H4 (cell line): ENCODE measurements at regions not wholly inside any gene's neighbourhood (a gene's known extent, or its start where the extent isn't known, plus 50 kb on each side); places are given as distances from the start of the nearest gene placed in this dataset.

Source experiments
- DNase-seq: peaks from one replicate; pipeline ENCODE4 v3.0.0-alpha.2; 2015; ENCODE audit warnings: low spot score

- no peak for DNase-seq
These were observed 53.1 kb downstream of the ATXN3L start for GRCh38 chrX:13266641-13267345.

DNA sequence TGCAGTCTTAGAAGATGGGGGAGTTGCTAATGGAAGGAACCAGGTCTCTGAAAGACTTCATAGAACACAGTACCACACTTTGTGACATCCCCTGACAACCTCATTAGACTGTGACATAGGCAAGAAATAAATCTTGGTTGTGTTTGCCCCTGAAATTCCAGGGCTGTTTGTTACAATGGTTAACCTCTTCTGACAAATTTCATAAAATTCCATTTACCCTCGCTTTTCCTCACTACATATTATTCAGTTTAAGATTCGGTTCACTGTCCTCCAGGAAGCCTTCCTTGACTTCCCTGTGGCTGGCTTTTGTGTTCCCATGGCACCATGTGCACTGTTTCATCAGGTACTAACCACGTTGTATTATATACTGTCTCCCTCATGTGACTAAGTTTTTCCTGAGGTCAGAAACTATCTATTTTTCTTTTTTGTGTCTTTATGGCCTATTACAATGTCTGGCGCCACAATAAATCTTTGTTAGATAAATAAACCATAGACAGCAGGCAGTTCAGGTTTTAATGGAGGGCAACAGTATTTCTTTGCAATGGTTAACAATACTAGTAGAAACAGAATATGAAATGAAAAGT lies 54.2 kb downstream of the ATXN3L start:
- no peak for DNase-seq

DNA sequence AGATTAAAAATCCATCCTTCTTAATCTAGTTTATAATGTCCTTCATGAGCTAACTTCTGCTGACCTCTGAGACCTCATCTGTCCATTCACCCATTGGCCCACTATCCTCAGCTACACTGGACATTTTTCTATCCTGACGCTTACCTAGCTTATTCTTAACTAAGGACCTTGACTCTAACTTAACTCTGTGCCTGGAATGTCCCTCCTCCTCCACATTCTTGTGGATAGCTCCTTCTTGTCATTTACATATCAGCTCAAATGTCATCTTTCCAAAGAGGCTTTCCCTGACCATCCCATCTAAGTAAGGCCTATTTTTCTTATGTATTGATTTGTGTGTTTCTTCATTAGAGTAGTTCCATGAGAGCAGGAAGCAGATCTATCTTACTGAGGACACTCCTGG lies 54.7 kb downstream of the ATXN3L start:
- DNase-seq = no peak

DNA sequence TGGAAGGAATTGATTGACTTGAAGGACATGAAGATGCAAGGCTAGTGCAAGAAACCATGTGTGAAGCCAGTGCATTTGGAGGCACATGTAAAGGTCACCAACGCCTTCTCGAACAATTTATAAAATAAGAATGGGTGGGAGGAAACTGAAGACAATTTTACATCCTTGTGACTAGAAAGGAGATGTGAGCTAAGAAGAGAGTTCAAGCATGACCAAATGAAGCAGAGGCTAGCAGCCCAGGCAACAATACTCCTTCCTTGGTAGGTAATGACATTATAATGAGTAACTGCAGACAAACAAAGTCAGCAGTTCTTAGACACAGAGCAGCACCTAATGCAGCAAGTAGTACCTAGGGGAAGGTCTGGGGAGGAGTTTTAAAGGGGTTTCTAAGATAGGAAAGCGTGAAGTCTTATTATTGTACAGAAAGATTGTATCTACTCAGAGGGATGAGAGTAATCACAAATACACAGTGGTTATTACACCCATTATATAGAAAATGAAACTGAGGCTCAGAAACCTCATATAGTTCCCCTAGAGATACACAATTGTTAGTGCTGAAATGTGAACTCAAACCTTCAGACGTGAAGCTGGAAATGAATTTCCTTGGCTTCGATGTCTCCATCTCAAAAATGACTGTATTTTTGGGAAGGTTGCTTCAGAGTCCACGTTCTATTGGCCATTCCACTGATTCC lies 56.1 kb downstream of the ATXN3L start:
- no peak for DNase-seq

- no peak for DNase-seq
These were observed 58.5 kb downstream of the ATXN3L start for GRCh38 chrX:13261348-13261747.

DNA sequence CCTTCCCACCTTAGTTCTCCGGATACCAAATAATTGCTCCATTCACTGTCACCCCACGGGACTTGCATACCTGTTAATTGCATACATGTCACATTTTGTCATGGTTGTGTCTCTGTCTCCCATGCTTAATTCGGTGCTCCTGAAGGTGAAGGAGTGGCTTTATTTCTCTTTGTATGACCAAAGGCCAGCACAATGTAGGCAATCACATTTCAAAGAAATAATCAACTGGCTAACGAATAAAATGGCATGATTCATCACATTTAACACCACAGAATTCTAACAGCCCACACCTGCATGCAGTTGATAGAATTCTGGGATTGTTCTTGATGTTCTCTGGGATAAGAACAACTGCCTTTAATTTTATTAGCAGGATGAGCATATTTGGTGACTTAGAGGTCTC lies 59.3 kb downstream of the ATXN3L start:
- DNase-seq = no peak

DNA sequence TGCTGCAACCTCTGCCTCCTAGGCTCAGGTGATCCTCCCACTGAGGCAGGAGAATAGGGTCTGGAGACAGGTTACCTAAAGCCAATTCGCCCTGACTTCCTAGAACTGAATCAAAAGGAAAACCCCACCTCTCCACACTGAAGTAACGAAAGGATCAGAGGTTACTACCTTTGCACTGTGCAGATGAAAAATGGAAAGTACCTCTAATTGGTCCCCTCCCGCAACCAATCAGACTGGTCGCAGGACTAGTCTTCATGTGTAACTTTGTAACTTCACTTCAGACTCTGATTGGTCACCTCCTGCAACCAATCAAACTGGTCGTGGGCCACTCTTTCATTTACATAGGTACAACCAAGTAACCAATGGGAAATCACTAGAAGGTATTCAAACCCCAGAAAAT lies 61.1 kb downstream of the ATXN3L start:
- no peak for DNase-seq

- no peak for DNase-seq
These were observed 61.8 kb downstream of the ATXN3L start for GRCh38 chrX:13258052-13258444.

DNA sequence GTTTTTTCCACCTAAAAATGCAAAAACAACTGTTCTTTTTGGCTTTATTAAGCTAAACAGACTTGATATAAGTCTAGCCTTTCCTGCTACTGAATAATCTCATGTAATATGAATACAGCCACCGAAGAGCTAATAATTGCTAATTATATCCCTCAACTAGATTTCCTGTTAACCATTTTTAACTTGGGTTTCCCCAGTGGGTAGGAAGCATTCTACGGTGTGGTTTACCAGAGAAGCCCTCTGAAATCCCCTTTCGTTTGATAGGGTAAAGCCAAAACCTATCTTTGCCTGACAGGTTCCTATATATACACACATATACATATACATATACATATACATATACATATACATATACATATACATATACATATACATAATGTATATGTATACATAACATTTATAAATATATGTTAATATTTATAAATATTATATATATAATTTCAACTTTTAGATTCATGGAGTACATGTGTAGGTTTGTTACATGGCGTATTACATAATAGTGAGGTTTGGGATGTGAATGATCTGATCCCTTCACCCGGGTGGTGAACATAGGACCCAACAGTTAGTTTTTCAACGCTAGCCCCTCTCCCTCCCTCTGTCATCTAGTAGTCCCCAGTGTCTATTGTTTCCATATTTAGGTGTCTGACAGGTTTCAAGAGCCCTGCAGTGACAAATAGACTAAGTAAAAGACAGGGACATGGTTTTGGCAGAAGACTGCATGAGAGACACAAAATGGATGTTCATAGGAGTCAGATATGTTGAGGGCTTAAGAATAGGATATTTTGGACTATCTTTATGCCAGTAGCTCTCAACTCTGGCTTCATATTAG lies 62.4 kb downstream of the ATXN3L start:
- DNase-seq = no peak

GRCh38 chrX:13256603-13257002 lies 63.2 kb downstream of the ATXN3L start:
- no peak for DNase-seq

- DNase-seq = no peak
These were observed 65.0 kb downstream of the ATXN3L start for GRCh38 chrX:13254870-13255269.

DNA sequence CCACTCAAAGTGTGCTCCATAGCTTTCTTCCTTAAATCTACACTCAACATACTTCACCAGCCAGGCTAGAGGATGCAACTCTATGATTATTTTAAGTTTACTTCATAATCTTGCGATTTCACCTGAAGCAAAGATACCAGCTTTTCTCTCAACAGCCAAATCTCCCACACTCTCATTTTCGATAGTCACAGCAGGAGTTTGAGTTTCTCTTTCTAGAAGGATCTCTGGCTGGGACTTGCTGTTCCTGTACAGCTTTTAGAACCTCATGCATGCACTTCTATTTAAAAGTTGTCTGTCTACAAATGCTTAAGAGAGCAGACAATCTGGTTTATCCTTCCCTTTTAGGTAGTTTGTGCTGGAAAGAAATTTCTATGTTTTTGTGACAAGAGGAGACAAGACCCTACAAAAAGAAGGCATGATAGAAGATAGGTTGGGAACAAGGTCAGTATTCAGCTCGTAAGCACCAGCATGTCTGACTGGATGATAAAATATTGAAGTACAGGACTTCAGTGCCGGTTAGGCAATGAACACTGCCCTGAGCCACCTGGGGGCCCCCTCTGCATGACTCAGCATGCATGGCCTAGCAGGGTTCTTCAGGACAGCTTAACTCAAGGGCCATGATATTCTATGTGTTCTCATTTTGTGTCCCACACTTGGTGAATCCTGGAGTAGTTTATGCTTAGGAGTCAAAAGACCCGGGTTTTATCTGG lies 65.6 kb downstream of the ATXN3L start:
- DNase-seq = peak; percentile 36

DNA sequence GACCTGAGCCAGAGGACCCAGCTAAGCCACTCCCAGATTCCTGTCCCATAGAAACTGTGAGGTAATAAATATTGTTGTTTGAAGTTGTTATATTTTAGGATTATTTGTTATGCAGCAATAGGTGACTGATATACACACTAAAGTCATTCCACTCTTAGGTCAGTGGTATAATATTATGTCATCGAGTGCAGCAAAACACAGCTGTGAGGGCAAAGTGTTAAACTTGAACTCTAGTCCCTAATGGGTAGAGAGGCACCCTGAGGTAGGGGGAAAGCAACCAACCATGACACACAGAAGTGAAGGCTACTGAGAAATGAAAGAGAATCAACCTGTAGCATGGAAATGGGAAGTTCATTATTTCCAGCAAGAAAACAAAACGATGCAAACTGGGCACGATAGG lies 66.6 kb downstream of the ATXN3L start:
- no peak for DNase-seq

- no peak for DNase-seq
These were observed 67.1 kb downstream of the ATXN3L start for GRCh38 chrX:13252726-13253125.

DNA sequence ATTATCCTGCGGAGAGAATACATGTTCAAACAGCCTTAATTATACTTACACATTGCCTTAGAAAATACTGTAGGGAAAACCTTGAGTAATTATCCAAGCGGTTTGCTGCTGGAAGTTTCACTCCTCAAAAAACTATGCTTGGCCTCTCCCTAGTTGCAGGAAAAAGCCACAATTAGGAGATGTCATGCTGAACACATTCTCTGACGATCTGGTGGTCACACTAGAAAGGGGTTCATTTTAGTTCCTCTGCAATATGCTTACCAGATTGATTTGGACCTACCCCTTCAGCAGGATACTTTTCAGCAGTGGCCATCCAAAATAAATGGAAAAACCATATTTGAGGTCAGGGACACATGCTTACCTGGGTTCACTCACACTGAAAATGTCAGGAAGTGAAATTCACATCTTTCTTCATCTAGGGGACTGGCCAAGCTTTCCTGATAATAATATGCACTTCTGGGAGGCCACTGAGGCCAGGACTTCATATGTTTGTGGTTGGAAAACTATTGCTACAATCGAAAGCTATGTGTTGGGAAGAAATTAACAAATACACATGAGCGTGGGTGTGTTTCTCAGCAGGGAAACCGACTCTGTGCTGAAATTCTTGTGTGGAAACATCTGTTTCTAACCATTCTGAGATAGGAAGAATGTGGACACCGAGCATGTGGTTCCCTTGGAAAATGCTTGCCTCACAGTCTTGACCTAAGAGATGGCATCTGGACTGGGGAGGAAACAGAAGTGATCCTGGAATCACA lies 68.8 kb downstream of the ATXN3L start:
- peak; percentile 73 for DNase-seq

DNA sequence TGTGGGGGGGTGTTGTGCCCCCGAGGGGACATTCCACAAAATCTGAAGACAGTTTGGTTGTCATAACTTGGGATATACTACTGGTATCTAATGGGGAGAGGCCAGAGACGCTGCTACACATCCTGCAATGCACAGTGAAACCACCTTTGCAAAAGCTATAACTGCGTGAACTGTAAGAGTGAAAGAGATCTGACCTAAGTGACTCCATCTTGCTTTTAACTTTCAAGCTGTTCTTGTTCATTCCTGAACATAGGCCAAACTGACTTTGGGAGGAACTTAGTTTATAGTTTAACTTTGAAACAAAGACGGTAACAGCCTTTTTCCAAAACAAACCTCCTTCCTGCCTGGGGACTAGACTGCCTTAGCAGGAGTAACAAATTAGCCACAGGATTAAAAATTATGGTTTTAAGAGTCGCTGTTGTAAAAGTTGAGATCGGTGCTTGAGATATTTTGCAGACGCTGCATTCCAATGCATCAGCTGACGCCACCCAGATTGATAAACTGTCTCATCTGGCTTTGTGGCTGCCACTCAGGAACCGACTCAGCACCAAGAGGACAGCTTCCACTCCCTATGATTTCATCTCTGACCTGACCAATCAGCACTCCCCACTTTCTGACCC lies 70.9 kb downstream of the ATXN3L start:
- no peak for DNase-seq

- DNase-seq = no peak
These were observed 80.6 kb downstream of the ATXN3L start for GRCh38 chrX:13239272-13239671.

GRCh38 chrX:13235930-13236329 lies 83.9 kb downstream of the ATXN3L start:
- no peak for DNase-seq

GRCh38 chrX:13232484-13232883 lies 87.4 kb downstream of the ATXN3L start:
- no peak for DNase-seq

DNA sequence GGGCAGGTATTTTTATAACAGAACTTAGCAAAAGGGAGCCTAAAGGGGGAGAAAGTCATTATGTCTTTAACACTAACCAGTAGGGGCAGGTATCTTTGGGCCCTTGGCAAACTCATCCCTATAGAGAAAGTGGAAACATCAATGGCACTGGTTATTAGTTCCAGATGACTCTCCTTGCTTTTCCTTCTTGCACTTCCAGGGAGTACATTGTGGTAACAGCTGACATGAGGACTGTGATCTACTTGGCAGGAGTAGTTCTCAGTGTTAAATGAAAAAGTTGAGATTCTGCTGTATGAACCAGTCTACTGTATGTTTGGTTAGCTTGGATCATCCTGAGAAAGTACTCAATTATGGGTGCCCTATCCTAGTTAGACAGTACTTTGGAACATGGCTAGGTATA lies 93.6 kb downstream of the ATXN3L start:
- no peak for DNase-seq
